HG03558 (cell line): ENCODE measurements at regions not wholly inside any gene's neighbourhood (a gene's known extent, or its start where the extent isn't known, plus 50 kb on each side); places are given as distances from the start of the nearest gene placed in this dataset.

ENCODE experiments used
- ATAC-seq: cut with Tn5 transposase; IDR thresholded peaks from one replicate; pipeline ENCODE4 v1.9.1; 2021; ENCODE audit warnings: moderate number of reproducible peaks; ENCODE audit not compliant: unreplicated experiment; ENCODE audit errors: extremely low read depth

- no peak for ATAC-seq
Measured at GRCh38 chr4:14260591-14260990, 633.1 kb upstream of the BOD1L1 start.

- ATAC-seq: no peak
Measured at GRCh38 chr4:14262221-14262620, 634.7 kb upstream of the BOD1L1 start.

GRCh38 chr4:14264437-14264836 lies 636.9 kb upstream of the BOD1L1 start:
- ATAC-seq: no peak

- no peak for ATAC-seq
Measured at GRCh38 chr4:14265651-14266050, 638.1 kb upstream of the BOD1L1 start.

- ATAC-seq: no peak
Measured at GRCh38 chr4:14267373-14268060, 640.0 kb upstream of the BOD1L1 start.

- ATAC-seq: no peak
Measured at GRCh38 chr4:14269824-14270223, 642.3 kb upstream of the BOD1L1 start.

- ATAC-seq: no peak
Measured at GRCh38 chr4:14272206-14272605, 644.7 kb upstream of the BOD1L1 start.

- no peak for ATAC-seq
Measured at GRCh38 chr4:14277505-14277904, 650.0 kb upstream of the BOD1L1 start.

GRCh38 chr4:14280567-14280966 lies 653.0 kb upstream of the BOD1L1 start:
- no peak for ATAC-seq

GRCh38 chr4:14284578-14284977 lies 657.1 kb upstream of the BOD1L1 start:
- ATAC-seq: no peak

- ATAC-seq: no peak
Measured at GRCh38 chr4:14289708-14290107, 662.2 kb upstream of the BOD1L1 start.

GRCh38 chr4:14293582-14293981 lies 666.1 kb upstream of the BOD1L1 start:
- ATAC-seq: no peak

GRCh38 chr4:14294611-14295010 lies 667.1 kb upstream of the BOD1L1 start:
- no peak for ATAC-seq

GRCh38 chr4:14299166-14299565 lies 671.6 kb upstream of the BOD1L1 start:
- no peak for ATAC-seq

- ATAC-seq: no peak
Measured at GRCh38 chr4:14302021-14302420, 674.5 kb upstream of the BOD1L1 start.

GRCh38 chr4:14303856-14304255 lies 676.3 kb upstream of the BOD1L1 start:
- no peak for ATAC-seq

GRCh38 chr4:14308229-14308651 lies 680.7 kb upstream of the BOD1L1 start:
- ATAC-seq: no peak

GRCh38 chr4:14309431-14309830 lies 681.9 kb upstream of the BOD1L1 start:
- no peak for ATAC-seq

- ATAC-seq: no peak
Measured at GRCh38 chr4:14313757-14314156, 686.2 kb upstream of the BOD1L1 start.

- no peak for ATAC-seq
Measured at GRCh38 chr4:14315129-14315528, 687.2 kb upstream of the CPEB2 start.

GRCh38 chr4:14317351-14317750 lies 684.9 kb upstream of the CPEB2 start:
- no peak for ATAC-seq

- ATAC-seq: no peak
Measured at GRCh38 chr4:14318671-14319070, 683.6 kb upstream of the CPEB2 start.

- ATAC-seq: no peak
Measured at GRCh38 chr4:14321723-14322122, 680.6 kb upstream of the CPEB2 start.
